ENCODE measurements at regions not wholly inside any gene's neighbourhood (a gene's known extent, or its start where the extent isn't known, plus 50 kb on each side); places are given as distances from the start of the nearest gene placed in this dataset.

GRCh38 chr2:13604951-13605661, 888.4 kb downstream of the TRIB2 start:
- H3K36me3 ChIP-seq: no peaks in the 10 kb centered on the region
- intact Hi-C loops (cut with DNase I): no loop called here

GRCh38 chr2:13607139-13607538, 890.4 kb downstream of the TRIB2 start:
- DNase-seq (no peak), ATAC-seq (no peak)
- 71 to 80% (median 74%) methylated on average over 2 of the region's 2 CpGs for WGBS, 4 donors
- Histone ChIP-seq H3K9me3 (peaks cover 0 to 9% (median 0%) of the 10 kb centered on the region in 12 donors), H3K27me3 (no peaks in the 10 kb centered on the region), H3K4me3 (no peak overlapping the region), H3K27ac (no peak overlapping the region), H3K36me3 (no peaks in the 10 kb centered on the region), H3K4me1 (no peaks in the 10 kb centered on the region)
- intact Hi-C loops (cut with DNase I): no loop called here
- no peak for TF ChIP-seq CTCF (IDR thresholded peaks at IDR 0.05)
- no peak for TF ChIP-seq POLR2A (IDR thresholded peaks at IDR 0.05)

More at GRCh38 chr2:13604951-13605661, 888.4 kb downstream of the TRIB2 start:
- H3K27ac ChIP-seq: no peak overlapping the region
- WGBS, 4 donors: 59 to 69% (median 63%) methylated on average over 9 of the region's 9 CpGs
- no peaks in the 10 kb centered on the region for H3K27me3 ChIP-seq
- ATAC-seq: no peak
- no peak for TF ChIP-seq CTCF (IDR thresholded peaks at IDR 0.05)
- TF ChIP-seq POLR2A (IDR thresholded peaks at IDR 0.05): no peak
- no peaks in the 10 kb centered on the region for H3K4me1 ChIP-seq
- no peak overlapping the region for H3K4me3 ChIP-seq
- no peak for DNase-seq
- no peaks in the 10 kb centered on the region for H3K9me3 ChIP-seq

GRCh38 chr2:13611939-13612338, 895.2 kb downstream of the TRIB2 start:
- no peak for ATAC-seq
- intact Hi-C loops (cut with DNase I): no loop called here

GRCh38 chr2:13616059-13616458, 899.3 kb downstream of the TRIB2 start:
- 84 to 88% (median 86%) methylated on average over 15 of the region's 15 CpGs for WGBS, 4 donors
- TF ChIP-seq POLR2A (IDR thresholded peaks at IDR 0.05): no peak
- TF ChIP-seq CTCF (IDR thresholded peaks at IDR 0.05): no peak
- ATAC-seq: no peak
- no peaks in the 10 kb centered on the region for H3K27me3 ChIP-seq
- no peaks in the 10 kb centered on the region for H3K36me3 ChIP-seq
- no peak overlapping the region for H3K27ac ChIP-seq
- H3K4me3 ChIP-seq: no peak overlapping the region
- H3K4me1 ChIP-seq: no peaks in the 10 kb centered on the region
- intact Hi-C loops (cut with DNase I): no loop called here
- peaks cover 0 to 18% (median 2%) of the 10 kb centered on the region in 12 donors for H3K9me3 ChIP-seq
- no peak for DNase-seq

More at GRCh38 chr2:13611939-13612338, 895.2 kb downstream of the TRIB2 start:
- Histone ChIP-seq H3K27ac (no peak overlapping the region), H3K4me3 (no peak overlapping the region), H3K36me3 (no peaks in the 10 kb centered on the region), H3K9me3 (peaks cover 0 to 19% (median 2%) of the 10 kb centered on the region in 12 donors), H3K4me1 (no peaks in the 10 kb centered on the region), H3K27me3 (no peaks in the 10 kb centered on the region)
- 0 to 18% (median 10%) methylated on average over 1 of the region's 1 CpG for WGBS, 4 donors
- TF ChIP-seq POLR2A (IDR thresholded peaks at IDR 0.05) (no peak), CTCF (IDR thresholded peaks at IDR 0.05) (no peak)
- DNase-seq: no peak

All from heart left ventricle (tissue), 16 donors.